Caco-2 (cell line): ENCODE measurements at regions not wholly inside any gene's neighbourhood (a gene's known extent, or its start where the extent isn't known, plus 50 kb on each side); places are given as distances from the start of the nearest gene placed in this dataset.

Experiments used
- BruUV-seq: library from RNA; stranded (reverse); fragments of 400-500 nt; replicated peaks from 2 replicates; lab custom pipeline; 2021; lab: Mats Ljungman, UMichigan
- CTCF ChIA-PET: fragments of 300-600 bp; sonication (Branson Sonifier 250); formaldehyde crosslinking; loops from one replicate; lab custom pipeline; 2022; ENCODE audit warnings: antibody characterized with exemption; lab: Charles Lee
- POLR2A ChIA-PET: fragments of 300-600 bp; sonication (Branson Sonifier 250); formaldehyde crosslinking; loops from one replicate; lab custom pipeline; 2022; ENCODE audit warnings: antibody characterized with exemption; lab: Charles Lee
- DNase-seq, 2 experiments: peaks; one replicate each; pipeline versions ENCODE4 v3.0.0 to v3.0.0-alpha.2; 2020 to 2022
- H3K27me3 ChIP-seq: replicated peaks from 2 replicates; pipeline ENCODE4 v1.6.0; 2011; ENCODE audit warnings: low read length; ENCODE audit not compliant: control insufficient read depth, insufficient read depth
- H3K36me3 ChIP-seq: 2 replicates; pipeline ENCODE4 v1.5.1; 2011; ENCODE audit warnings: low read length; ENCODE audit not compliant: control insufficient read depth, insufficient read depth
- H3K4me1 ChIP-seq: fragments of 250-450 bp; sonication (Bioruptor Pico); 2 replicates; pipeline ENCODE4 v1.5.1; 2020; ENCODE audit warnings: mild to moderate bottlenecking
- H3K4me3 ChIP-seq: 2 replicates; pipeline ENCODE4 v1.5.1; 2011; ENCODE audit warnings: low read depth, mild to moderate bottlenecking, control low read depth, low read length
- H3K9me3 ChIP-seq: fragments of 250-450 bp; sonication (Bioruptor Pico); 2 replicates; pipeline ENCODE4 v1.5.1; 2020; ENCODE audit warnings: mild to moderate bottlenecking, moderate library complexity
- H3K27ac Mint-ChIP-seq: one replicate; pipeline ENCODE4 v1.8.0; 2022; ENCODE audit warnings: mixed read lengths; ENCODE audit not compliant: unreplicated experiment
- H3K27me3 Mint-ChIP-seq: one replicate; pipeline ENCODE4 v1.8.0; 2022; ENCODE audit warnings: mixed read lengths; ENCODE audit not compliant: insufficient read depth, unreplicated experiment
- H3K36me3 Mint-ChIP-seq: one replicate; pipeline ENCODE4 v1.8.0; 2022; ENCODE audit warnings: mild to moderate bottlenecking, mixed read lengths; ENCODE audit not compliant: insufficient read depth, unreplicated experiment
- H3K4me1 Mint-ChIP-seq: one replicate; pipeline ENCODE4 v1.8.0; 2022; ENCODE audit warnings: low read depth, mixed read lengths; ENCODE audit not compliant: unreplicated experiment
- H3K4me3 Mint-ChIP-seq: one replicate; pipeline ENCODE4 v1.8.0; 2022; ENCODE audit warnings: mild to moderate bottlenecking, moderate library complexity, mixed read lengths; ENCODE audit not compliant: unreplicated experiment
- H3K9me3 Mint-ChIP-seq: one replicate; pipeline ENCODE4 v1.8.0; 2022; ENCODE audit warnings: mixed read lengths; ENCODE audit not compliant: unreplicated experiment
- intact Hi-C: fragments of 100-400 bp; cut with micrococcal nuclease; formaldehyde crosslinking; loops from one replicate; pipeline ENCODE4 v1.10.0; 2022; ENCODE audit not compliant: unreplicated experiment
- TF ChIP-seq, protein P1 (sequence below), 2 experiments: fragments of 200-600 bp in 1 of 2; IDR thresholded peaks; 1 replicate in 1 of 2; 2 replicates in 1 of 2; pipeline versions ENCODE4 v1.5.1 to v1.8.0; 2011 to 2022; ENCODE audit warnings: antibody characterized with exemption in 1 of 2, control low read depth in 1 of 2, inconsistent platforms in 1 of 2, low read depth in 1 of 2, low read length in 1 of 2, mild to moderate bottlenecking in 1 of 2, moderate library complexity in 1 of 2; ENCODE audit not compliant: insufficient read depth in 1 of 2, severe bottlenecking in 1 of 2, unreplicated experiment in 1 of 2

DNA sequence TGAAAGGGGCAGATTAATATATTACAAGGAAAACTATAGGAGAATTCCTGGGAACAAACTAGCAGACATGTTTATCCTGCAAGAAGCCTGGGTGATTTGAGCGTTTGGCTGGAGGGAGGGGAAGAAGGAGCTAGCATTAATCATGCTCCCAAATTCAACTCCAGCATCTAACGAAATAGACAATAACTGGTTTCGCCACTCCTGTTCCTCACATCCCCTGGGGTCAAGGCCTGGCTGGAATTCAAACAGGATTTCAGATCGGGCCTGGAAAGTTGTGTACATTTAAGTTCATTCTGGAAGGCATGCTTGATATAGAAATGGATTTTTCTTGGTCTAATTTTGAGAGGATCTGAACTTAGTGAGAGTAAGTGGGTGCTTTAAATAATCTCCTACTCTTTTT, 126.1 kb upstream of the CTAGE1 start:
- TF ChIP-seq, protein P1, sequence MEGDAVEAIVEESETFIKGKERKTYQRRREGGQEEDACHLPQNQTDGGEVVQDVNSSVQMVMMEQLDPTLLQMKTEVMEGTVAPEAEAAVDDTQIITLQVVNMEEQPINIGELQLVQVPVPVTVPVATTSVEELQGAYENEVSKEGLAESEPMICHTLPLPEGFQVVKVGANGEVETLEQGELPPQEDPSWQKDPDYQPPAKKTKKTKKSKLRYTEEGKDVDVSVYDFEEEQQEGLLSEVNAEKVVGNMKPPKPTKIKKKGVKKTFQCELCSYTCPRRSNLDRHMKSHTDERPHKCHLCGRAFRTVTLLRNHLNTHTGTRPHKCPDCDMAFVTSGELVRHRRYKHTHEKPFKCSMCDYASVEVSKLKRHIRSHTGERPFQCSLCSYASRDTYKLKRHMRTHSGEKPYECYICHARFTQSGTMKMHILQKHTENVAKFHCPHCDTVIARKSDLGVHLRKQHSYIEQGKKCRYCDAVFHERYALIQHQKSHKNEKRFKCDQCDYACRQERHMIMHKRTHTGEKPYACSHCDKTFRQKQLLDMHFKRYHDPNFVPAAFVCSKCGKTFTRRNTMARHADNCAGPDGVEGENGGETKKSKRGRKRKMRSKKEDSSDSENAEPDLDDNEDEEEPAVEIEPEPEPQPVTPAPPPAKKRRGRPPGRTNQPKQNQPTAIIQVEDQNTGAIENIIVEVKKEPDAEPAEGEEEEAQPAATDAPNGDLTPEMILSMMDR (IDR thresholded peaks at IDR 0.05; ENCODE audit: insufficient read depth in 1 of 2, low read depth in 1 of 2, low read length in 1 of 2, severe bottlenecking in 1 of 2, unreplicated experiment in 1 of 2) = no peak
- no peak overlapping the region for H3K4me3 ChIP-seq
- H3K4me1 Mint-ChIP-seq = no peaks in the 10 kb centered on the region
- no peaks in the 10 kb centered on the region for H3K9me3 Mint-ChIP-seq
- BruUV-seq = no TSS peak
- no peak for DNase-seq
- H3K27me3 ChIP-seq = no peaks in the 10 kb centered on the region; the same call in 1 of the 2 replicates
- CTCF ChIA-PET = no interaction called here
- no peaks in the 10 kb centered on the region for H3K36me3 Mint-ChIP-seq
- no peaks in the 10 kb centered on the region for H3K9me3 ChIP-seq
- no peaks in the 10 kb centered on the region for H3K36me3 ChIP-seq
- intact Hi-C loops = no loop called here
- no peaks in the 10 kb centered on the region for H3K4me1 ChIP-seq
- H3K27ac Mint-ChIP-seq = no peak overlapping the region
- H3K27me3 Mint-ChIP-seq = no peaks in the 10 kb centered on the region
- H3K4me3 Mint-ChIP-seq = no peak overlapping the region
- POLR2A ChIA-PET = no interaction called here

GRCh38 chr18:22544626-22545025, 126.9 kb upstream of the CTAGE1 start:
- TF ChIP-seq, protein P1 (IDR thresholded peaks at IDR 0.05; ENCODE audit: insufficient read depth in 1 of 2, low read depth in 1 of 2, low read length in 1 of 2, severe bottlenecking in 1 of 2, unreplicated experiment in 1 of 2) = no peak
- H3K27me3 ChIP-seq = no peaks in the 10 kb centered on the region; the same call in 1 of the 2 replicates
- H3K27ac Mint-ChIP-seq = no peak overlapping the region
- H3K36me3 Mint-ChIP-seq = no peaks in the 10 kb centered on the region
- ChIA-PET POLR2A (no interaction called here), CTCF (no interaction called here)
- no peak overlapping the region for H3K4me3 ChIP-seq
- no peaks in the 10 kb centered on the region for H3K27me3 Mint-ChIP-seq
- DNase-seq = no peak
- no peak overlapping the region for H3K4me3 Mint-ChIP-seq
- no peaks in the 10 kb centered on the region for H3K9me3 Mint-ChIP-seq
- H3K9me3 ChIP-seq = no peaks in the 10 kb centered on the region
- no peaks in the 10 kb centered on the region for H3K4me1 ChIP-seq
- BruUV-seq = no TSS peak
- intact Hi-C loops = no loop called here
- H3K4me1 Mint-ChIP-seq = no peaks in the 10 kb centered on the region
- H3K36me3 ChIP-seq = no peaks in the 10 kb centered on the region

- ChIA-PET POLR2A (no interaction called here), CTCF (no interaction called here)
- no TSS peak for BruUV-seq
- TF ChIP-seq, protein P1 (IDR thresholded peaks at IDR 0.05; ENCODE audit: insufficient read depth in 1 of 2, low read depth in 1 of 2, low read length in 1 of 2, severe bottlenecking in 1 of 2, unreplicated experiment in 1 of 2) = no peak
- intact Hi-C loops = no loop called here
- DNase-seq = no peak
- no peaks in the 10 kb centered on the region for H3K4me1 Mint-ChIP-seq
- H3K9me3 ChIP-seq = no peaks in the 10 kb centered on the region
- no peak overlapping the region for H3K27ac Mint-ChIP-seq
- H3K4me3 ChIP-seq = no peak overlapping the region
- H3K4me3 Mint-ChIP-seq = no peak overlapping the region
- no peaks in the 10 kb centered on the region for H3K27me3 Mint-ChIP-seq
- no peaks in the 10 kb centered on the region for H3K36me3 Mint-ChIP-seq
- no peaks in the 10 kb centered on the region for H3K36me3 ChIP-seq
- H3K4me1 ChIP-seq = no peaks in the 10 kb centered on the region
- no peaks in the 10 kb centered on the region; the same call in 1 of the 2 replicates for H3K27me3 ChIP-seq
- H3K9me3 Mint-ChIP-seq = no peaks in the 10 kb centered on the region
These were observed 127.5 kb upstream of the CTAGE1 start for GRCh38 chr18:22545066-22545760.
